ENCODE measurements at regions not wholly inside any gene's neighbourhood (a gene's known extent, or its start where the extent isn't known, plus 50 kb on each side); places are given as distances from the start of the nearest gene placed in this dataset.

DNA sequence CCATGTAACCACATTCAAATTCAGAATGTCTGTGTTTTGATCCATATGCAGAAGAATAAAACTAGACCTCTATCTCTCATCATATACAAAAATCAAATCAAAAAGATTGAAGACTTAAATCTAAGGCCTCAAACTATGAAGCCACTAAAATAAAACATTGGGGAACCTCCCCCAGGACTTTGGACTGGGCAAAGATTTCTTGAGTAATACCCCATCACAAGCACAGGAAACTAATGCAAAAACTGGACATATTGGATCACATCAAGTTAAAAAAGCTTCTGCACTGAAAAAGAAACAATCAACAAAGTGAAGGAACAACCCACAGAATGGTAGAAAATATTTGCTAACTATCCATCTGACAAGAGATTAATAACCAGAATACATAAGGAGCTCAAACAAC is 266.8 kb downstream of the EPM2A start:
- TF ChIP-seq CTCF (conservative IDR thresholded peaks at IDR 0.05), result no peak
- no peak overlapping the region; the same call in 1 of the 2 replicates for H3K27ac ChIP-seq

GRCh38 chr6:145469021-145469420 is 266.3 kb downstream of the EPM2A start:
- no peak overlapping the region; the same call in 1 of the 2 replicates for H3K27ac ChIP-seq
- TF ChIP-seq CTCF (conservative IDR thresholded peaks at IDR 0.05), result no peak

- no peak overlapping the region for H3K27ac ChIP-seq
- TF ChIP-seq CTCF (conservative IDR thresholded peaks at IDR 0.05), result no peak
Observed at GRCh38 chr6:145475794-145476396, 259.4 kb downstream of the EPM2A start.

- TF ChIP-seq CTCF (conservative IDR thresholded peaks at IDR 0.05), result no peak
- H3K27ac ChIP-seq, result no peak overlapping the region
Observed at GRCh38 chr6:145480024-145480423, 255.3 kb downstream of the EPM2A start.

DNA sequence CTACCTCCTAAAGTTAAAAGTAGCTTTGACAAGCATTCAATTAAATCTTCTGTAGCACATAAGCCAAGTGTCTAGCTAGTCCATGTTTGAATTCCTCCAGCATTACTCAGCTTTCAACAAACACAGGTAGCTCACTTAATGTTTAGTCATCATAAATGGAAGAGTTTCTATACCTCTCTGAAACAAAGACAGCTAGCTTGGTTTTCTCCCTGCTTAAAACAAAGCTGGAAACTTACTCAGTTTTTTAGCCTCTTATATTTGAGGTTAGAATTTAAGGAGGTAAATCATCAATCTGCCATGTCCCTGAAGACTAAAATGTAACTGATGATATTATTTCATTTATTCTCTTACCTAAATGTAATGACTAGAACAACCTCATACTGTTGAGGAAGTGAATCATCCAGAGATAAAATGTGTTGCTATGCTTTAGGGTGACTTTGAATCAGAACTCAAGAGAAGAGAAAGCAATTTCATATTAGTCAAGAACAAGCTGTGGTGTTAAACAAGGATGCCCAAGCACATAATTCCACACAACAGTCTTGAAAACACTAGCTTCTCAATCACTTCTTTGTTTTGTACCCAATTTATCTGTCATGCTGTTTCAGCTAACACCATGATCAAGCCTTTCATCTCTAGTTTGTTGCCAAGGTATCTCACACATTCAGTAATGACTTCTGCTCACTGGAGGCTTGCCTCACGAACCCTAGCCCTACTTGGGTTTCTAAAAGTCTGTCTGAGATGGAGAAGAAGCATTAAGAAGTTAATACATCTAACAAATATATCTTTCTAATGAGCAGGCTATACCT is 251.9 kb downstream of the EPM2A start:
- H3K27ac ChIP-seq, result no peak overlapping the region
- TF ChIP-seq CTCF (conservative IDR thresholded peaks at IDR 0.05), result no peak

DNA sequence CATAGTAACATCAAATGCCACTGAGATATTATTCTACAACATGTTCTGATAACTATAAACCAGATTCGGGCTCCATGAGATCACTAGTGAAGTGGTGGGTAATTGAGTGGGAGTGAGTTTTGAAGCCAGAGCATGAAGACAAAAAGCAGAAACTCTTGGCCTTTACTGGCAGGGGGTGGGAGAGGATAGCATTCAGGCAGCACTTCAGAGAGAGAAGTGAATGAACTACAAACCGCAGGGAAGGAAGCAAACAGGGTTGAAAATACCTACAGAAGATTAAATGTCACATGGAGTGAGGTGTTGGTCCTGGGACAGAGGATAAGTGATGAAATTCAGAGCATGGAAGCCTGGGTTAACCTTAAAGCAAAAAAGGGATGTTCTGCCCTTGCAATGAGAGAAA is 250.0 kb downstream of the EPM2A start:
- TF ChIP-seq CTCF (conservative IDR thresholded peaks at IDR 0.05), result no peak
- H3K27ac ChIP-seq, result no peak overlapping the region

- no peak overlapping the region for H3K27ac ChIP-seq
Observed at GRCh38 chr6:145486306-145486705, 249.0 kb downstream of the EPM2A start.

More at GRCh38 chr6:145486306-145486705, 249.0 kb downstream of the EPM2A start:
- no peak for TF ChIP-seq CTCF (conservative IDR thresholded peaks at IDR 0.05)

Data from VCaP (cell line).